ENCODE measurements at regions not wholly inside any gene's neighbourhood (a gene's known extent, or its start where the extent isn't known, plus 50 kb on each side); places are given as distances from the start of the nearest gene placed in this dataset.
"Not testable (repeated sequence)": the region's sequence is repeated elsewhere in the genome, so short reads cannot be mapped to it uniquely, and the experiment has no call there.

- no peak for DNase-seq (ENCODE audit: low read depth in 2 of 2, low spot score in 1 of 2)
These were observed 197.0 kb downstream of the FAM181B start for GRCh38 chr11:82536706-82537105.

GRCh38 chr11:82533628-82534327 is 199.9 kb downstream of the FAM181B start:
- no peak for DNase-seq (ENCODE audit: low read depth in 2 of 2, low spot score in 1 of 2)

- no peak for DNase-seq (ENCODE audit: low read depth in 2 of 2, low spot score in 1 of 2)
These were observed 203.7 kb downstream of the FAM181B start for GRCh38 chr11:82529936-82530335.

- no peak for DNase-seq (ENCODE audit: low read depth in 2 of 2, low spot score in 1 of 2)
These were observed 206.5 kb downstream of the FAM181B start for GRCh38 chr11:82527081-82527584.

GRCh38 chr11:82523141-82523540 is 210.5 kb downstream of the FAM181B start:
- no peak for DNase-seq (ENCODE audit: low read depth in 2 of 2, low spot score in 1 of 2)

GRCh38 chr11:82521427-82521826 is 212.2 kb downstream of the FAM181B start:
- no peak for DNase-seq (ENCODE audit: low read depth in 2 of 2, low spot score in 1 of 2)

GRCh38 chr11:82507288-82507687 is 226.4 kb downstream of the FAM181B start:
- no peak for DNase-seq (ENCODE audit: low read depth in 2 of 2, low spot score in 1 of 2)

- DNase-seq (ENCODE audit: low read depth in 2 of 2, low spot score in 1 of 2): no peak
These were observed 228.3 kb downstream of the FAM181B start for GRCh38 chr11:82505379-82505778.

- not testable (repeated sequence) for DNase-seq (ENCODE audit: low read depth in 2 of 2, low spot score in 1 of 2)
These were observed 232.5 kb downstream of the FAM181B start for GRCh38 chr11:82501174-82501573.

- DNase-seq (ENCODE audit: low read depth in 2 of 2, low spot score in 1 of 2): no peak
These were observed 238.7 kb downstream of the FAM181B start for GRCh38 chr11:82494988-82495432.

GRCh38 chr11:82474876-82475275 is 258.8 kb downstream of the FAM181B start:
- no peak for DNase-seq (ENCODE audit: low read depth in 2 of 2, low spot score in 1 of 2)

GRCh38 chr11:82465481-82465880 is 268.2 kb downstream of the FAM181B start:
- no peak for DNase-seq (ENCODE audit: low read depth in 2 of 2, low spot score in 1 of 2)

GRCh38 chr11:82462608-82463242 is 270.9 kb downstream of the FAM181B start:
- DNase-seq (ENCODE audit: low read depth in 2 of 2, low spot score in 1 of 2): no peak

GRCh38 chr11:82458761-82459160 is 274.9 kb downstream of the FAM181B start:
- no peak for DNase-seq (ENCODE audit: low read depth in 2 of 2, low spot score in 1 of 2)

GRCh38 chr11:82458147-82458546 is 275.5 kb downstream of the FAM181B start:
- no peak for DNase-seq (ENCODE audit: low read depth in 2 of 2, low spot score in 1 of 2)

- no peak for DNase-seq (ENCODE audit: low read depth in 2 of 2, low spot score in 1 of 2)
These were observed 282.7 kb downstream of the FAM181B start for GRCh38 chr11:82450996-82451395.

- DNase-seq (ENCODE audit: low read depth in 2 of 2, low spot score in 1 of 2): no peak
These were observed 327.1 kb downstream of the FAM181B start for GRCh38 chr11:82406611-82407010.

- DNase-seq (ENCODE audit: low read depth in 2 of 2, low spot score in 1 of 2): no peak
These were observed 328.2 kb downstream of the FAM181B start for GRCh38 chr11:82405421-82405820.

GRCh38 chr11:82404981-82405380 is 328.7 kb downstream of the FAM181B start:
- no peak for DNase-seq (ENCODE audit: low read depth in 2 of 2, low spot score in 1 of 2)

GRCh38 chr11:82403640-82404305 is 329.9 kb downstream of the FAM181B start:
- DNase-seq (ENCODE audit: low read depth in 2 of 2, low spot score in 1 of 2): no peak

GRCh38 chr11:82398300-82398815 is 335.3 kb downstream of the FAM181B start:
- no peak for DNase-seq (ENCODE audit: low read depth in 2 of 2, low spot score in 1 of 2)

GRCh38 chr11:82396639-82397038 is 337.0 kb downstream of the FAM181B start:
- not testable (repeated sequence) for DNase-seq (ENCODE audit: low read depth in 2 of 2, low spot score in 1 of 2)

All from stimulated activated CD8-positive, alpha-beta memory T cell treated with anti-CD3 and anti-CD28 coated beads, Interleukin-4, amount 100 ng/mL, for 1 hour (primary cell).